COLO829 (cell line): ENCODE measurements at regions not wholly inside any gene's neighbourhood (a gene's known extent, or its start where the extent isn't known, plus 50 kb on each side); places are given as distances from the start of the nearest gene placed in this dataset.

Source experiments
- DNase-seq: peaks from one replicate; pipeline ENCODE4 v3.0.0; 2012; ENCODE audit warnings: low spot score

DNA sequence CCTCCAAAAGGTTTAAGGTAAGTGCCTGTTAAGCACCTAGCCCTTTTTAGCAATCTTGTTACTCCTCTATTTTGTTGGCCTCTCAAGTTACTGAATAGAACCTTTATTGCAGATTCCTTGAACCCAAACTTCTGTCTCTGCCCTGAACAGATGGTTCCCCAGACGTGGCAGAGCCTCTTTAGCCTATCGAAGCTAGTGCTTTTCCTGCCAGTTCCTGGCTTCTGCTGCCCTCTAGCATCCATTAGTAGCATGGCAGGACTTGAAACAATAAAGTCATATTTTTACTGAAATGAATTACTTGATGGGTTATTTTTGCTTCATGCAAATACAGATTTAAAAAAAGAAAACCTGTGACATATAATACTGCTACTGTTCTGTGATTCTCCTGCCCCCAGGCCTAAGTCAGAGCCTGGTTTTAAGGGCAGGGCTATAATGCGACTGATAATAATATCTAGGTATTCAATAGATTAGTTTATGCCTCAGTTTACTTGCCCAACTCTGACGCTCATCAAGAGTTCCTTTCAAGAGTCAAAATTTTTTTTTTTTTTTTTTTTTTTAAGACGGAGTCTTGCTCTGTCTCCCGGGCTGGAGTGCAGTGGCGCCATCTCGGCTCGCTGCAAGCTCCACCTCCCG, 84.3 kb upstream of the PHF14 start:
- DNase-seq: peak; percentile 68

GRCh38 chr7:10908600-10908999, 65.1 kb upstream of the PHF14 start:
- no peak for DNase-seq

DNA sequence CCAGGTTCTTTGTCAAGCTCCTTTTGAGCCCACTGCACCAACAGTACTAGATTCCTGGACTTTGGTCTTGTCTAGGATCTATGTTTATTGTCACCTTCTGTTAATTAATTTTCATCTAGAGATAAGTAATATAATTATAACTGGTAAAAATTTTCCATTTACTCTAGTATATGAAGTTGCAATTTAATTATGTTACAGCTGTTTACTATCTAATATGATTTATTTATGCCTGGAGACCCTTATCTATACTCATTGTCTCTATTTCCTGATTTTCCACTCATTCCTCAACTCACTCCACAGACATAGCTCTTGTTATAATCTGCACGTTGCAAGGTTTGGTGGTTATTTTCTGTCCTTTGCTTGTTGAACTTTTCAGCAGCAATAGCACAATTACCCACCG, 63.2 kb upstream of the PHF14 start:
- no peak for DNase-seq

DNA sequence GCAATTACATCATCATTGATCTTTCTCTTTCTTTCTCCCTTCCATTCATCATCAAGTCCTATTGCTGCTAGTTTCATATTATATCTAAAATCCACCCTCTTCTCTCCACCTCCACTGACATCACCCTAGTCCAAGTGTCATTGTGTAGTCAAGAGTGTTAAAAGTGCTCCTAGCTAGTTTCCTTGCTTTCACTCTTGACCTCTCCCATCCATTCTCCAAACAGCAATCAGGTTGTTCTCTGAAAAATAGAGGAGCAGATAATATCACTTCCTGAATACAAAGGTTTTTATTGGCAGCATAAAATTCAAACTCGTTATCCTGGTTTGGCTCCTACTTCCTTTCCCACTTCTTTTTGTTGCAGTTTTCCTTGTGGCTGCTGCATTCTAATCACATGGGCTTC, 61.6 kb upstream of the PHF14 start:
- DNase-seq: no peak

DNA sequence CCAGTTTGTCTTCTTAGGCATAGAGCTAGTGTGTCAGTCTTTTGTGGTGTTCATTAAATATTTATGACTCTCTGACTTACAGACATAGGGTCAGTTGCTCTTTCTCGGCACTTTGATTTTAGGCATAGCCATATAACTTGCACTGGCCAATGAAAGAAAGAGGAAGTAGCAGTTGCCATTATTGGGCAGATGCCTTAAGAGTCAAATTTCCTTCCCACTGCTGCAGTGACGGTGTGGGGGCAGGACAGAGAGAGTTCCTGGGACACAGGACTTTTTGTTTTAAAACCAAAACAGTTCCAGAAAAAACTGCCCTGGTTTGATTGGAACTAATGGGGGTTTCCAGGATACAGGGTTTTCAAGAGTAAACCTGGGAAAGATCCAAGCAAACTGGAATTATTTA, 60.2 kb upstream of the PHF14 start:
- peak; percentile 52 for DNase-seq

DNA sequence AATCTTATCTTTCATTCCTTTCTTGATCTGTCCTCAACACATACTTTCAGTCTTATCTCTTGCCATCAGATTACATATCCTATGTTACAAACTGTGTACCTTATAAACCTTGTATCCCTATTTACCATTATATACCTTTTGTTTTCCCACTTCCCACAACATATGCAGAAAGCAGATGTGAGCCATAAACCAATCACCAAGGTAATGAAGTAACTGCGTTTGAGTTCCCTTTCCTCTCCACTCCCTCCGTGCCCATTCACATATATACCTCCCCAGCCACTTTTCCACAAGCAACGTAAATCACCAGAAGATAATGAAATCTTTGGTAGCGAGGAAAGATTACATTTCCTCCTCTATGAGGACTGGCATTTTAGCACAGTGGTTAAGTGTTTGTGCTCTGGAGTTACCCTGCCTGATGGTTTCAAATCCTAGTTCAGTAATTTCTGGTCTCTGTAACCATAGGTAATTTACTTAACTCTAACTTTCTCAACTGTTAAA, 55.5 kb upstream of the PHF14 start:
- DNase-seq: no peak

- DNase-seq: no peak
Measured at GRCh38 chr7:10919923-10920322, 53.7 kb upstream of the PHF14 start.
